HG03196 (cell line): ENCODE measurements at regions not wholly inside any gene's neighbourhood (a gene's known extent, or its start where the extent isn't known, plus 50 kb on each side); places are given as distances from the start of the nearest gene placed in this dataset.

Experiments used
- ATAC-seq: cut with Tn5 transposase; IDR thresholded peaks from one replicate; pipeline ENCODE4 v1.9.1; 2021; ENCODE audit not compliant: unreplicated experiment

- no peak for ATAC-seq
These were observed 50.2 kb upstream of the LYZL1 start for GRCh38 chr10:29238523-29239135.
